Smooth muscle cell (in vitro differentiated cells): ENCODE measurements at regions not wholly inside any gene's neighbourhood (a gene's known extent, or its start where the extent isn't known, plus 50 kb on each side); places are given as distances from the start of the nearest gene placed in this dataset.

Experiments used
- DNase-seq: peaks from one replicate; lab custom pipeline; 2025; ENCODE audit not compliant: unreplicated experiment; lab: John Stamatoyannopoulos, UW
- H2AFZ ChIP-seq: fragments of 200-600 bp; sonication (generic); 2 replicates; pipeline ENCODE4 v1.6.0; 2016; ENCODE audit warnings: antibody characterized with exemption, low read depth, mild to moderate bottlenecking
- H3F3A ChIP-seq: fragments of 200-600 bp; sonication (generic); 2 replicates; pipeline ENCODE4 v1.6.0; 2017; ENCODE audit warnings: antibody characterized with exemption, low read depth
- H3K27ac ChIP-seq: fragments of 200-600 bp; sonication (generic); 2 replicates; pipeline ENCODE4 v1.5.1; 2016; ENCODE audit warnings: low read depth, mild to moderate bottlenecking
- H3K27me3 ChIP-seq: fragments of 200-600 bp; sonication (generic); 2 replicates; pipeline ENCODE4 v1.6.1; 2016; ENCODE audit warnings: low read depth, mild to moderate bottlenecking
- H3K36me3 ChIP-seq: fragments of 200-600 bp; sonication (generic); 2 replicates; pipeline ENCODE4 v1.5.1; 2016; ENCODE audit warnings: low read depth
- H3K4me1 ChIP-seq: fragments of 200-600 bp; sonication (generic); 2 replicates; pipeline ENCODE4 v1.5.1; 2016; ENCODE audit warnings: low read depth
- H3K4me2 ChIP-seq: fragments of 200-600 bp; sonication (generic); 2 replicates; pipeline ENCODE4 v1.6.0; 2016; ENCODE audit warnings: mild to moderate bottlenecking
- H3K4me3 ChIP-seq: fragments of 200-600 bp; sonication (generic); 2 replicates; pipeline ENCODE4 v1.5.1; 2016; ENCODE audit warnings: mild to moderate bottlenecking
- H3K79me2 ChIP-seq: fragments of 200-600 bp; sonication (generic); 2 replicates; pipeline ENCODE4 v1.6.0; 2016; ENCODE audit warnings: low read depth, mild to moderate bottlenecking
- H3K9ac ChIP-seq: fragments of 200-600 bp; sonication (generic); 2 replicates; pipeline ENCODE4 v1.6.0; 2016; ENCODE audit warnings: low read depth
- H3K9me3 ChIP-seq: fragments of 200-600 bp; sonication (generic); replicated peaks from 2 replicates; pipeline ENCODE4 v1.5.1; 2016; ENCODE audit warnings: low read depth
- H4K20me1 ChIP-seq: fragments of 200-600 bp; sonication (generic); 2 replicates; pipeline ENCODE4 v1.6.0; 2016; ENCODE audit warnings: low read depth
- WGBS: methylation state at CpG from one replicate; pipeline ENCODE4 v1.1.7; 2016; ENCODE audit warnings: low lambda C conversion rate; 5-methylcytosine and 5-hydroxymethylcytosine counted together
- TF ChIP-seq, protein P1 (sequence below): fragments of 200-600 bp; sonication (generic); IDR thresholded peaks from 2 replicates; pipeline ENCODE4 v1.5.1; 2017; ENCODE audit warnings: borderline replicate concordance, mild to moderate bottlenecking, antibody characterized with exemption; ENCODE audit not compliant: insufficient read depth, poor library complexity, severe bottlenecking

DNA sequence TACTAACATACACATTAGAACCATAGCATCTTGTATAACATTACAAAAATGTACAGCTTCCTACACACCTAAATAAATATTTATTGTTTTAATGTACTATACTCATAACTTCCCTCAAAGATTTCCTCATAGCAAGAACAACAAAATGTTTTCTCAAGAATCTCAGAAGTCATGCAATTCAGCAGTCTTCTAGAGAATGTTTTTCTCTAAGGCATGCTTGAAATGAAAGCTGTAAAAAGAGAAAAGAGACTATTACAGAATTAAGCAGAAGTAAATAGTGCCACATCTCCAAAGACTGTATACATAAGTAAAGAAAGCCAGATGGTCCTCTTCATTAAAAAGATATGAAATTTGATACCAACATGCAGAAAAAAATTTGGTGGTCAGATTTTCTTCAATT is 672.2 kb downstream of the EPM2A start:
- TF ChIP-seq, protein P1, sequence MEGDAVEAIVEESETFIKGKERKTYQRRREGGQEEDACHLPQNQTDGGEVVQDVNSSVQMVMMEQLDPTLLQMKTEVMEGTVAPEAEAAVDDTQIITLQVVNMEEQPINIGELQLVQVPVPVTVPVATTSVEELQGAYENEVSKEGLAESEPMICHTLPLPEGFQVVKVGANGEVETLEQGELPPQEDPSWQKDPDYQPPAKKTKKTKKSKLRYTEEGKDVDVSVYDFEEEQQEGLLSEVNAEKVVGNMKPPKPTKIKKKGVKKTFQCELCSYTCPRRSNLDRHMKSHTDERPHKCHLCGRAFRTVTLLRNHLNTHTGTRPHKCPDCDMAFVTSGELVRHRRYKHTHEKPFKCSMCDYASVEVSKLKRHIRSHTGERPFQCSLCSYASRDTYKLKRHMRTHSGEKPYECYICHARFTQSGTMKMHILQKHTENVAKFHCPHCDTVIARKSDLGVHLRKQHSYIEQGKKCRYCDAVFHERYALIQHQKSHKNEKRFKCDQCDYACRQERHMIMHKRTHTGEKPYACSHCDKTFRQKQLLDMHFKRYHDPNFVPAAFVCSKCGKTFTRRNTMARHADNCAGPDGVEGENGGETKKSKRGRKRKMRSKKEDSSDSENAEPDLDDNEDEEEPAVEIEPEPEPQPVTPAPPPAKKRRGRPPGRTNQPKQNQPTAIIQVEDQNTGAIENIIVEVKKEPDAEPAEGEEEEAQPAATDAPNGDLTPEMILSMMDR: no peak
- H2AFZ ChIP-seq: no peak overlapping the region
- no peaks in the 10 kb centered on the region for H3K9me3 ChIP-seq
- H3K27me3 ChIP-seq: no peaks in the 10 kb centered on the region
- H3K27ac ChIP-seq: no peak overlapping the region
- H3K4me3 ChIP-seq: no peak overlapping the region
- no peak overlapping the region for H3K9ac ChIP-seq
- DNase-seq: no peak
- no peak overlapping the region for H3K4me2 ChIP-seq
- H4K20me1 ChIP-seq: no peaks in the 10 kb centered on the region
- H3K79me2 ChIP-seq: no peaks in the 10 kb centered on the region
- no peaks in the 10 kb centered on the region for H3F3A ChIP-seq
- no peaks in the 10 kb centered on the region for H3K4me1 ChIP-seq
- H3K36me3 ChIP-seq: no peaks in the 10 kb centered on the region

DNA sequence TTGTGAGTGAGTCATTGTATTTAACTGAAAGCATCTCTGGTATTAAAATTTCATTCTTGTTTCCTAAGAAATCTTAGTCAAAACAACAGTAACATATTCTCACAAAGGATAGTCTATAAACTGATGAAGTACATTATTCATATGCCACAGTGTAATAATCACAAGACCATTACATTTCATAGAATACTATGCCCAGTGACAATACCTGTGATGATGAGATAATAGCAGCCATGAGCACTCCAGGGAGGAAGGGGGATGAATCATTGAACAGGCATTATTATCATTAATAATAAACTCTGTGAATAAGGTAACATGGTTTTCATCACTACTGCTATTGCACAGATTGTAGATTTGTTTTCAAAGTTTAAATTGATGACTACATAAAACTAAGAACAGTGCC is 667.9 kb downstream of the EPM2A start:
- DNase-seq: no peak
- no peak overlapping the region for H3K27ac ChIP-seq
- H3K27me3 ChIP-seq: no peaks in the 10 kb centered on the region
- no peak overlapping the region for H2AFZ ChIP-seq
- H3K4me3 ChIP-seq: no peak overlapping the region
- no peaks in the 10 kb centered on the region for H3K36me3 ChIP-seq
- no peaks in the 10 kb centered on the region for H3K79me2 ChIP-seq
- H3K4me1 ChIP-seq: peaks cover 3% of the 10 kb centered on the region
- TF ChIP-seq, protein P1: no peak
- no peaks in the 10 kb centered on the region for H4K20me1 ChIP-seq
- no peak overlapping the region for H3K9ac ChIP-seq
- H3K4me2 ChIP-seq: no peak overlapping the region
- no peaks in the 10 kb centered on the region for H3K9me3 ChIP-seq
- H3F3A ChIP-seq: no peaks in the 10 kb centered on the region

DNA sequence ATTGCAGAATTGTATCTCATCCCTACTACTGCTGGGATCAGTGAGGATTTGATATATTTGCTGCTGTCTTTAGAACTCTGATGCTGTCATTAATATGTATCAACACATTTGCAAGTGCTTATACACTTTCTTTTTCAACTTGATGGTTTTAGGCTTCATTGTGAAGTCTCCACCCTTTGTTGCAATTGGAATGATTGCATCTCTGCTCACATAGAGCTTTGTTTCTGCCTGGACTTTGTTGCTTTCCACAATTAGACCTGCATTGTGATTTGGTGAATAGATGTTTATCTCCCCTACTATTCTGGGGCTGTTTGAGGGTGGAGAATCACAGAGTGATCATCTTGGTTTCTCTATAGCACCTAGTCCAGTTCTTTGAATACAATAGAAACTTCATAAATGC is 666.7 kb downstream of the EPM2A start:
- no peak for DNase-seq

DNA sequence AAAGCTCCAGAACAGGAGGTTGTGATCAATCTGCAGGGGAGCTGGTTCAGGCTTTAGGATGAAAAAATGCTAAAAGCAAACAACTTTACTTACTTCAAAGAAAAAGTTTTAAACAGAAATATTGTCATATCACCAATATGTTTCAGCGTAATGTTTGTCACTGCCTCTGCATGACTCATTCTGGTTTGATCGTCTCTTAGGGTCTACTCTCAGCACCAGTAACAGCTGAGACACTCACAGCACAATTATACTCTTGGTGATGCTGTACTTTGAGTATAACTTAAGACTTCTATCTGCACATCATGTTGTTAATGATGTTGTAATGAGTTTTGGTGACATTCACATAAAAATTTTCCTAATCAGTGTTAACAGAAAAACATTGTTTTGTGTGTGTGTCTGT is 665.4 kb downstream of the EPM2A start:
- DNase-seq: no peak
- H3K27me3 ChIP-seq: no peaks in the 10 kb centered on the region
- no peaks in the 10 kb centered on the region for H3F3A ChIP-seq
- peak overlapping the region; percentile 90 for H3K27ac ChIP-seq
- WGBS: 7% methylated on average over 2 of the region's 2 CpGs
- no peaks in the 10 kb centered on the region for H3K79me2 ChIP-seq
- H2AFZ ChIP-seq: no peak overlapping the region
- H3K4me1 ChIP-seq: peaks cover 3% of the 10 kb centered on the region
- H3K4me2 ChIP-seq: peak overlapping the region; percentile 48
- no peaks in the 10 kb centered on the region for H3K9me3 ChIP-seq
- TF ChIP-seq, protein P1: no peak
- H4K20me1 ChIP-seq: no peaks in the 10 kb centered on the region
- peak overlapping the region; percentile 17 for H3K9ac ChIP-seq
- no peak overlapping the region for H3K4me3 ChIP-seq
- no peaks in the 10 kb centered on the region for H3K36me3 ChIP-seq

More for the DNA sequence above, 666.7 kb downstream of the EPM2A start:
- Histone ChIP-seq H4K20me1 (no peaks in the 10 kb centered on the region), H3K9ac (no peak overlapping the region), H3K9me3 (no peaks in the 10 kb centered on the region), H3K4me2 (no peak overlapping the region), H3F3A (no peaks in the 10 kb centered on the region), H3K27ac (peak overlapping the region; percentile 90), H2AFZ (no peak overlapping the region), H3K4me3 (no peak overlapping the region), H3K36me3 (no peaks in the 10 kb centered on the region), H3K4me1 (peaks cover 3% of the 10 kb centered on the region), H3K79me2 (no peaks in the 10 kb centered on the region), H3K27me3 (no peaks in the 10 kb centered on the region)
- TF ChIP-seq, protein P1: no peak
